ENCODE measurements at regions not wholly inside any gene's neighbourhood (a gene's known extent, or its start where the extent isn't known, plus 50 kb on each side); places are given as distances from the start of the nearest gene placed in this dataset.

- no peaks in the 10 kb centered on the region for H3K36me3 Mint-ChIP-seq (ENCODE audit: low read depth)
- TF ChIP-seq REST (IDR thresholded peaks at IDR 0.05; ENCODE audit: unreplicated experiment), result no peak
- no peak for TF ChIP-seq EZH2 (IDR thresholded peaks at IDR 0.05; ENCODE audit: low read depth, unreplicated experiment)
- TF ChIP-seq EZH2phosphoT487 (IDR thresholded peaks at IDR 0.05; ENCODE audit: unreplicated experiment), result no peak
- no peak for TF ChIP-seq CTCF (conservative IDR thresholded peaks at IDR 0.05; ENCODE audit: low read depth in 2 of 2)
- no peak for TF ChIP-seq ZNF462 (CRISPR knock-in tag; IDR thresholded peaks at IDR 0.05)
- no peak for TF ChIP-seq ZNF331 (CRISPR knock-in tag; IDR thresholded peaks at IDR 0.05; ENCODE audit: low read depth)
- TF ChIP-seq CREB1 (CRISPR knock-in tag; IDR thresholded peaks at IDR 0.05; ENCODE audit: low read depth), result no peak
- TF ChIP-seq NANOG (IDR thresholded peaks at IDR 0.05; ENCODE audit: borderline replicate concordance), result no peak
- no peak for TF ChIP-seq POLR2AphosphoS5 (IDR thresholded peaks at IDR 0.05; ENCODE audit: low read depth)
- TF ChIP-seq ETS1 (IDR thresholded peaks at IDR 0.05), result no peak
- TF ChIP-seq ZNF114 (CRISPR knock-in tag; IDR thresholded peaks at IDR 0.05), result no peak
- TF ChIP-seq STAT1 (IDR thresholded peaks at IDR 0.05; ENCODE audit: unreplicated experiment), result no peak
- TF ChIP-seq JUNB (IDR thresholded peaks at IDR 0.05; ENCODE audit: unreplicated experiment), result no peak
- H3K4me3 ChIP-seq, result no peak overlapping the region
- peaks cover 15% of the 10 kb centered on the region; the same call in 1 of the 2 replicates for H3K4me1 ChIP-seq (ENCODE audit: insufficient read depth)
- no peak for DNase-seq (ENCODE audit: low spot score)
- no peak overlapping the region for H3K27ac ChIP-seq (ENCODE audit: low read depth)
- H3K36me3 ChIP-seq (ENCODE audit: insufficient read depth), result no peaks in the 10 kb centered on the region
- H3K4me2 ChIP-seq, result no peak overlapping the region
- no peaks in the 10 kb centered on the region for H3K27me3 Mint-ChIP-seq (ENCODE audit: insufficient read depth, low read depth, poor library complexity)
- H3K79me2 ChIP-seq (replicated peaks; ENCODE audit: insufficient read depth), result no peaks in the 10 kb centered on the region
- no peaks in the 10 kb centered on the region for H4K20me1 ChIP-seq (replicated peaks; ENCODE audit: insufficient read depth)
- no peaks in the 10 kb centered on the region for H3K9me3 Mint-ChIP-seq
- peaks cover 19% of the 10 kb centered on the region for H3K4me1 Mint-ChIP-seq
- no peak overlapping the region for H2AFZ ChIP-seq
- H3K4me3 Mint-ChIP-seq, result no peak overlapping the region
- no peak for ATAC-seq
- no peaks in the 10 kb centered on the region for H3K9me2 ChIP-seq (ENCODE audit: insufficient read depth)
- H3K27ac Mint-ChIP-seq, result no peak overlapping the region
- H3F3A ChIP-seq (replicated peaks; ENCODE audit: low read depth), result no peaks in the 10 kb centered on the region
- H3K27me3 ChIP-seq (ENCODE audit: insufficient read depth), result no peaks in the 10 kb centered on the region
Observed at GRCh38 chr14:84252706-84253105, 1277.2 kb upstream of the FLRT2 start.

Measured in GM23338 (cell line).